Loucy (cell line): ENCODE measurements at regions not wholly inside any gene's neighbourhood (a gene's known extent, or its start where the extent isn't known, plus 50 kb on each side); places are given as distances from the start of the nearest gene placed in this dataset.

Experiments
- CTCF ChIP-seq: fragments of 200-600 bp; sonication (generic); conservative IDR thresholded peaks from 2 replicates; pipeline ENCODE4 v1.5.1; 2014; ENCODE audit warnings: mild to moderate bottlenecking, antibody characterized with exemption, low read length
- EZH2phosphoT487 ChIP-seq: fragments of 200-600 bp; IDR thresholded peaks from 2 replicates; pipeline ENCODE4 v1.6.1; 2018; ENCODE audit warnings: antibody characterized with exemption, mild to moderate bottlenecking, moderate library complexity, borderline replicate concordance

- TF ChIP-seq CTCF: no peak
- no peak for TF ChIP-seq EZH2phosphoT487
Measured at GRCh38 chr4:160981083-160981482, 1182.7 kb downstream of the FSTL5 start.
